ENCODE measurements at regions not wholly inside any gene's neighbourhood (a gene's known extent, or its start where the extent isn't known, plus 50 kb on each side); places are given as distances from the start of the nearest gene placed in this dataset.
"Not testable (repeated sequence)": the region's sequence is repeated elsewhere in the genome, so short reads cannot be mapped to it uniquely, and the experiment has no call there.

DNA sequence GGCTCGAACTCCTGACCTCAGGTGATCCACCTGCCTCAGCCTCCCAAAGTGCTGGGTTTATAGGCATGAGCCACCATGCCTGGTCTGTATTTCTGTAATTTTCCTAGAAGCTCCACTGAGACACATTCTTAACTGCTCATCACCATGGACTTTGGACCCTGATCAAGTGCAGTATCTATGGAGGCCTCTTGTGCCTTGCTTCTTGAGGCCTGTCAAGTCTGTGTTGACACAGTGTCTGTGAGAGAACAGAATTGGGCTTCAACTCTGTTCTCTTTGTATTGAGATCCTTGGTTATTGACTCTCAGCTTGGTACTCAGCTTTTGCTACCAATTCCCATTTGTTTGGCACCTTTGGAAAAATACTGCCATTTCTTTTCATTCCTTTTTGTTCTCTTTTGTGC is 188.0 kb downstream of the SPATA31A6 start:
- not testable (repeated sequence) for H3K9me2 ChIP-seq (replicated peaks; ENCODE audit: insufficient read depth, low read length); H3K79me2 ChIP-seq (ENCODE audit: low read length); H3K9me3 ChIP-seq (ENCODE audit: low read length); H3K36me3 ChIP-seq (ENCODE audit: insufficient read depth, low read length); H3K4me2 ChIP-seq (ENCODE audit: low read depth, low read length, poor library complexity, severe bottlenecking); H3K4me1 ChIP-seq (ENCODE audit: low read length); H4K20me1 ChIP-seq (ENCODE audit: insufficient read depth, low read depth, low read length); H3K4me3 ChIP-seq (ENCODE audit: low read length); H3K27ac ChIP-seq (ENCODE audit: low read length); DNase-seq; H2AFZ ChIP-seq (ENCODE audit: low read length); H3K27me3 ChIP-seq (ENCODE audit: low read length); H3K9ac ChIP-seq (ENCODE audit: low read length)

- not testable (repeated sequence) for H3K4me3 ChIP-seq (ENCODE audit: low read length); DNase-seq; H3K27ac ChIP-seq (ENCODE audit: low read length); H3K9me2 ChIP-seq (replicated peaks; ENCODE audit: insufficient read depth, low read length); H3K9ac ChIP-seq (ENCODE audit: low read length); H2AFZ ChIP-seq (ENCODE audit: low read length); H3K4me1 ChIP-seq (ENCODE audit: low read length); H3K4me2 ChIP-seq (ENCODE audit: low read depth, low read length, poor library complexity, severe bottlenecking); H4K20me1 ChIP-seq (ENCODE audit: insufficient read depth, low read depth, low read length); H3K9me3 ChIP-seq (ENCODE audit: low read length); H3K36me3 ChIP-seq (ENCODE audit: insufficient read depth, low read length); H3K79me2 ChIP-seq (ENCODE audit: low read length); H3K27me3 ChIP-seq (ENCODE audit: low read length)
Observed at GRCh38 chr9:42377530-42378417, 194.3 kb downstream of the SPATA31A6 start.

DNA sequence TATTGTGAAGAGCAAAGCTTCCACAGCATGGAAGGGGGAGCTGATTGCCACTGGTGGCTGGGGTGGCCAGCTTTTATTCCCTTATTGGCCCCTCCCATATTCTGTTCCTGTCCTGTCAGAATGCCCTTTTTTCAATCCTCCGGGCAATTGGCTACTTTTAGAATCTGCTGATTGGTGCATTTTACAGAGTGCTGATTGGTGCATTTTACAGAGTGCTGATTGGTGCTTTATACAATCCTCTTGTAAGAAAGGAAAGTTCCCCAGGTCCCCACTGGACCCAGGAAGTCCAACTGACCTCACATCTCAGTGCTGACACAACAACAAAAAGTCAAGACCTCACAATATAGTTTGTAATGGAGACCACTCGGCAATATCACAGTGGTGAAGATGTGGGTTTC is 195.0 kb downstream of the SPATA31A6 start:
- Histone ChIP-seq H3K79me2 (ENCODE audit: low read length) (no peaks in the 10 kb centered on the region), H3K4me1 (ENCODE audit: low read length) (no peaks in the 10 kb centered on the region), H3K27ac (ENCODE audit: low read length) (no peak overlapping the region), H3K9ac (ENCODE audit: low read length) (no peak overlapping the region), H2AFZ (ENCODE audit: low read length) (no peak overlapping the region), H4K20me1 (ENCODE audit: insufficient read depth, low read depth, low read length) (no peaks in the 10 kb centered on the region), H3K9me2 (replicated peaks; ENCODE audit: insufficient read depth, low read length) (no peaks in the 10 kb centered on the region), H3K4me3 (ENCODE audit: low read length) (no peak overlapping the region), H3K36me3 (ENCODE audit: insufficient read depth, low read length) (no peaks in the 10 kb centered on the region), H3K27me3 (ENCODE audit: low read length) (no peaks in the 10 kb centered on the region), H3K4me2 (ENCODE audit: low read depth, low read length, poor library complexity, severe bottlenecking) (no peak overlapping the region), H3K9me3 (ENCODE audit: low read length) (no peaks in the 10 kb centered on the region)
- no peak for DNase-seq

DNA sequence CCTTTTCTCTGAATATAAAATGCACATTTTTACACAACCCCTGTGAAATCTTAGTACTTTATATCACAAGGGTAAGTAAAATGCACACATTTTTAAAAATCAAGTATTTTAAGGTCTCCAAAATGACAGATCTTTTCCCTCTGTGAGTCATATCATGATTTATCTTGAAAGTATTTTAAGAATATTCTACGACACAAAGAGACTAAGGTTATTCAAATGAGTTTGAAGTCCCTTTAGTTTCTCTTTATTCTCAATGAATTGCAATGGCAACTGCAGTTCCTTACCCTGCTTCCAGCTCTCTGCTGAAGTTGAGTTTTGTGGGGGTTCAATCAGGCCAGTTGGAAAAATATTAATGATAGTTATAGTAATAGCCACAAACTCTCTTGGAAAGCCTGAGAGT is 196.1 kb downstream of the SPATA31A6 start:
- not testable (repeated sequence) for H3K9me3 ChIP-seq (ENCODE audit: low read length); H3K4me3 ChIP-seq (ENCODE audit: low read length); H2AFZ ChIP-seq (ENCODE audit: low read length); H3K79me2 ChIP-seq (ENCODE audit: low read length); H3K27ac ChIP-seq (ENCODE audit: low read length); H3K36me3 ChIP-seq (ENCODE audit: insufficient read depth, low read length); H4K20me1 ChIP-seq (ENCODE audit: insufficient read depth, low read depth, low read length); H3K27me3 ChIP-seq (ENCODE audit: low read length); H3K4me1 ChIP-seq (ENCODE audit: low read length); H3K4me2 ChIP-seq (ENCODE audit: low read depth, low read length, poor library complexity, severe bottlenecking); H3K9ac ChIP-seq (ENCODE audit: low read length); H3K9me2 ChIP-seq (replicated peaks; ENCODE audit: insufficient read depth, low read length); DNase-seq

DNA sequence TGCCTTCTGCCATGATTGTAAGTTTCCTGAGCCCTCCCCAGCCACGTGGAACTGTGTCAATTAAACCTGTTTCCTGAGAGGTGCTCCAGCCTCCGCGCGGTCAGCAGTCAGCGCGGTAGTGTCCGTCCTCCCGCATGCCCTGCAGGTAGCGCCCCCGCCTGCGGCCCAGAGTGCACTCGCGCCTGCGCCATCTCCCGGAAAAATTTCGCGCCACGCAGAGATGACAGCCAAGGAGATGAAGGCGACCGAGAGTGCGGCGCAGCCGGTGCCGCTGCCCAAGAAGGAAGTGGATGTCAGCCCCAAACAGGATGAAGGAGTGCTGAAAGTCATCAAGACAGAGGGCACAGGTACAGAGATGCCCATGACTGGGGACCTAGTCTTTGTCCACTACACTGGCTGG is 201.1 kb downstream of the SPATA31A6 start:
- not testable (repeated sequence) for H3K9me2 ChIP-seq (replicated peaks; ENCODE audit: insufficient read depth, low read length); H3K27ac ChIP-seq (ENCODE audit: low read length); H3K27me3 ChIP-seq (ENCODE audit: low read length); H3K9me3 ChIP-seq (ENCODE audit: low read length); H2AFZ ChIP-seq (ENCODE audit: low read length); H3K79me2 ChIP-seq (ENCODE audit: low read length); DNase-seq; H4K20me1 ChIP-seq (ENCODE audit: insufficient read depth, low read depth, low read length); H3K36me3 ChIP-seq (ENCODE audit: insufficient read depth, low read length); H3K4me1 ChIP-seq (ENCODE audit: low read length); H3K9ac ChIP-seq (ENCODE audit: low read length); H3K4me3 ChIP-seq (ENCODE audit: low read length); H3K4me2 ChIP-seq (ENCODE audit: low read depth, low read length, poor library complexity, severe bottlenecking)

DNA sequence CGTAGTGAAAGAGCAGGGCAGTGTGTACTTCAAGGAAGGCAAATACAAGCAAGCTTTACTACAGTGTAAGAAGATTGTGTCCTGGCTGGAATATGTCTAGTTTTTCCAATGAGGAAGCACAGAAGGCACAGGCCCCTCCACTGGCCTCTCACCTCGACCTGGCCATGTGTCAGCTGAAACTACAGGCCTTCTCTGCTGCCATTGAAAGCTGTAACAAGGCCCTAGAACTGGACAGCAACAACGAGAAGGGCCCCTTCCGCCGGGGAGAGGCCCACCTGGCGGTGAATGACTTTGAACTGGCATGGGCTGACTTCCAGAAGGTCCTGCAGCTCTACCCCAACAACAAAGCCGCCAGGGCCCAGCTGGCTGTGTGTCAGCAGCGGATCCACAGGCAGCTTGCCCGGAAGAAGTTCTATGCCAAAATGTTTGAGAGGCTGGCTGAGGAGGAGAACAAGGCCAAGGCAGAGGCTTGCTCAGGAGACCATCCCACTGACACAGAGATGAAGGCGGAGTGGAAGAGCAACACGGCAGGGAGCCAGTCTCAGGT is 202.2 kb downstream of the SPATA31A6 start:
- H3K4me2 ChIP-seq (ENCODE audit: low read depth, low read length, poor library complexity, severe bottlenecking); H3K4me1 ChIP-seq (ENCODE audit: low read length); H3K36me3 ChIP-seq (ENCODE audit: insufficient read depth, low read length); H3K4me3 ChIP-seq (ENCODE audit: low read length); H3K79me2 ChIP-seq (ENCODE audit: low read length); DNase-seq; H2AFZ ChIP-seq (ENCODE audit: low read length); H3K9ac ChIP-seq (ENCODE audit: low read length); H3K9me2 ChIP-seq (replicated peaks; ENCODE audit: insufficient read depth, low read length); H3K27me3 ChIP-seq (ENCODE audit: low read length); H3K9me3 ChIP-seq (ENCODE audit: low read length); H3K27ac ChIP-seq (ENCODE audit: low read length); H4K20me1 ChIP-seq (ENCODE audit: insufficient read depth, low read depth, low read length): not testable (repeated sequence)

- no peak overlapping the region for H3K4me2 ChIP-seq (ENCODE audit: low read depth, low read length, poor library complexity, severe bottlenecking)
Observed at GRCh38 chr9:42386477-42386876, 203.0 kb downstream of the SPATA31A6 start.

DNA sequence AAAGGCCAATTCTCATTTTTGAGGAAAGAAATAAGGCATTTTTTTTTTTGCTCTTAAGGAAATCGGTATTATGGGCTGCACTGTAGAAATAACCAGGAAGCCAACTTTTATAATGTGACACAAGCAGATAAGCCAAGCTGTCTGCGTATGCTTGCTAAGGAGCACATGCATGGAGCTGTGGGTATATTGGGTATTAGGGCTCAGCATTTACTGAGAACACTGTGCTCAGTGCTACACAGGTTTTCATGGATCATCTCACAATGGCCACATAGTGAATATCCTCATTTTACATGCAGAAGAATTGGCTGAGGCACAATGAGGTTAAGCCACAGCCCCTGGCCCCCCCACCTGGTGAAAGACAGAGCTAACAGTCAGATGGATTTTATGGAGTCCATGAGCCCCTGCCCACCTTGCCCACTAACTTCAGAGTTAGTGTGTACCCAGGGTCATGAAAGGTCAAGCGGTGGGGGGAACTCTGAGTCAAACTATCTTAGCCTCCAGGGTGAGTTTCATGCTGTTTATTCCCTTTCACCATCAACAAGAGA is 204.8 kb downstream of the SPATA31A6 start:
- no peaks in the 10 kb centered on the region for H3K9me2 ChIP-seq (replicated peaks; ENCODE audit: insufficient read depth, low read length)
- H3K9me3 ChIP-seq (ENCODE audit: low read length) = no peaks in the 10 kb centered on the region
- H3K79me2 ChIP-seq (ENCODE audit: low read length) = no peaks in the 10 kb centered on the region
- no peak overlapping the region for H3K4me3 ChIP-seq (ENCODE audit: low read length)
- no peak overlapping the region for H3K4me2 ChIP-seq (ENCODE audit: low read depth, low read length, poor library complexity, severe bottlenecking)
- H3K27ac ChIP-seq (ENCODE audit: low read length) = no peak overlapping the region
- H3K4me1 ChIP-seq (ENCODE audit: low read length) = no peaks in the 10 kb centered on the region
- DNase-seq = no peak
- H4K20me1 ChIP-seq (ENCODE audit: insufficient read depth, low read depth, low read length) = no peaks in the 10 kb centered on the region
- no peak overlapping the region for H2AFZ ChIP-seq (ENCODE audit: low read length)
- no peaks in the 10 kb centered on the region for H3K36me3 ChIP-seq (ENCODE audit: insufficient read depth, low read length)
- H3K9ac ChIP-seq (ENCODE audit: low read length) = no peak overlapping the region
- no peaks in the 10 kb centered on the region; the same call in 1 of the 2 replicates for H3K27me3 ChIP-seq (ENCODE audit: low read length)

More at GRCh38 chr9:42386477-42386876, 203.0 kb downstream of the SPATA31A6 start:
- Histone ChIP-seq H3K4me1 (ENCODE audit: low read length) (no peaks in the 10 kb centered on the region), H3K9me3 (ENCODE audit: low read length) (no peaks in the 10 kb centered on the region), H3K79me2 (ENCODE audit: low read length) (no peaks in the 10 kb centered on the region), H3K9me2 (replicated peaks; ENCODE audit: insufficient read depth, low read length) (no peaks in the 10 kb centered on the region), H3K27me3 (ENCODE audit: low read length) (no peaks in the 10 kb centered on the region; the same call in 1 of the 2 replicates), H3K27ac (ENCODE audit: low read length) (no peak overlapping the region), H3K36me3 (ENCODE audit: insufficient read depth, low read length) (no peaks in the 10 kb centered on the region), H4K20me1 (ENCODE audit: insufficient read depth, low read depth, low read length) (no peaks in the 10 kb centered on the region), H3K9ac (ENCODE audit: low read length) (no peak overlapping the region), H2AFZ (ENCODE audit: low read length) (no peak overlapping the region), H3K4me3 (ENCODE audit: low read length) (no peak overlapping the region)
- DNase-seq = no peak

Data from Karpas-422 (cell line).